H7 (cell line): ENCODE measurements at regions not wholly inside any gene's neighbourhood (a gene's known extent, or its start where the extent isn't known, plus 50 kb on each side); places are given as distances from the start of the nearest gene placed in this dataset.
"Not testable (repeated sequence)": the region's sequence is repeated elsewhere in the genome, so short reads cannot be mapped to it uniquely, and the experiment has no call there.

Experiments used
- DNase-seq: peaks from one replicate; pipeline ENCODE4 v3.0.0; 2012
- H3K27me3 ChIP-seq: 2 replicates; pipeline ENCODE4 v1.6.0; 2011; ENCODE audit warnings: mild to moderate bottlenecking, low read length; ENCODE audit not compliant: control insufficient read depth, insufficient read depth
- H3K36me3 ChIP-seq: replicated peaks from 2 replicates; pipeline ENCODE4 v1.5.1; 2011; ENCODE audit warnings: low read length; ENCODE audit not compliant: control insufficient read depth, insufficient read depth
- H3K4me3 ChIP-seq: 2 replicates; pipeline ENCODE4 v1.5.1; 2011; ENCODE audit warnings: low read depth, mild to moderate bottlenecking, control low read depth, low read length, moderate library complexity; ENCODE audit not compliant: insufficient read depth

DNA sequence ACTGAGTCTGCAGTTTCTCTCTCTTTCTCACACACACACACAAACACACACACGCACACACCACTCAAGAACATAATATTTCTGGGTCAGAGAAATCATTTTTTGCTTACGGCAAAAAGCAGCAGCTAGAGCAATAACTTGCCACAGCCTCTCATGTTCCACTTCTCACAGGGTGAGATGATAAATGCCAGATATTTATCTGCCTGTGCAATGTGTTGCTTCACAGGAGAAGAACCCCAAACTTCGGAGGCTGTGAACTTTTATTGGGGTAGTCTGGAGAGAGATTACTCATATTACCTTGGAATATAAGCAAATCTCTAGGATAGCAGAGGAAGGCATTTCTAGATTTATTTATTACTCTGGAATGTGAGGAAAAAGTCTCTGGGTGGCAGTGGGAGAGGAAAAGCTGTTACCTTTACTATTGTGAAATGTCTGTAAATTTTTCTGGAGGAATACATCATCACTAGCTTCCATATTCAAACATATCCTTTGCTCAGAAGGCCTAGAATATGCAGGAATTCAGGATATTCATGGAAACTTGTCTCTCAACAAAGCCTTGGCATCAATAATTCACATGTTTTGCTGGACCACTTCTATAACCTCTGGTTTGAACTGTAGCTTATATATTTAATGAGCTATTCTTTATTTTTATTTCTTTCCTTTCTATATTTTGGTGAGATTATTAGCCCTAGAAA is 369.2 kb downstream of the NSUN3 start:
- Histone ChIP-seq H3K4me3 (no peak overlapping the region), H3K27me3 (no peaks in the 10 kb centered on the region), H3K36me3 (no peaks in the 10 kb centered on the region)
- DNase-seq, result no peak

DNA sequence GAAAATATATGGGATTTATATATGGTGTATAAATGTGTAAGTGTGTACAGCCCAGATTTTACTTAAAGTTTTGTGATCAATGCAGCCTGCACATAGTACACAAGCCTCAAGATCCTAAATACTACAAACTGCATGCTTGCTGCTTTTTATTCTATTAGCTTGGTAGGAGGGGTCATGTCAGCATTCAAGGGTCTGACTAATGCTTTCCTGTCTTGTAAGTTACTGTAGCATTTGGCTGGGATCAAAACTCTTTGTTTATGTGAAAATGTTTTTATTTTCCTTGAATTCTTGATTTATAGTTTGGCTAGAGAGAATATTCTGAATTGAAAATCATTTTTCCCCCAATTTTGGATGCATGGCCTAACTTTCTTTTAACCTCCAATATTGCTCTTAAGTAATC is 370.9 kb downstream of the NSUN3 start:
- H3K36me3 ChIP-seq, result no peaks in the 10 kb centered on the region
- no peaks in the 10 kb centered on the region for H3K27me3 ChIP-seq
- H3K4me3 ChIP-seq, result no peak overlapping the region
- no peak for DNase-seq

DNA sequence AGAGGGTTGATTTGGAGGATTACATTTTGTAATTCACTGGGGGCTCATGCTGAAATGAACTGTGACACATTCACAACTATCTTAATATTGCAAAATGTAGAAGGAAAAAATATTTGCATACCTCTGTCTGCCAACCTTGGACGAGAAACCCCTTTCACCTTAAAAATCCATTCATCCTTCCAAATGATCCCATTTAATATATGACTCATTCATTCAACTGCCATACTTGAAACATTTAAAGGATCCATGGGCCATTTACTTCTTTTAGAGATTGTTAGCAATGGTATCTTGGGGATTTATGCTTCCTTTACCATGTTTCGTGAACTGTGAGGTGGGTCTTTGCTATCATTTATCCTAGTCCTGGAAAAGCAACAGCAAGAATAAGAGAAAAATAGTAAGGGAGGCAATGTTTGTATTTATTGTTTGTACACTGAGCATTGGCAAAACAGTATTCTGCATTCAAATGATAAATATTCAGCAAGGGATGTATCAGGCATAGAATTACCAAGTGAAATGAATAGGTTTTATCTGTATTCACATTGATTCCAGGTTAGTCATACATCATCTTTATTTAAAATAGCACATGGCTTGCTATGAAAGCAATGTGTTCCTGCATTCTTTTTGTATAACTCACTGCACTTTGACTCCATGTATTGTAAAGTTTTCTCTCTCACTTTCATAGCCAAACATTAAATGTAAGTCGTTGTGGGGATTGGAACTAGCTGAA is 378.1 kb downstream of the NSUN3 start:
- no peak for DNase-seq
- H3K27me3 ChIP-seq, result no peaks in the 10 kb centered on the region
- H3K4me3 ChIP-seq, result no peak overlapping the region
- no peaks in the 10 kb centered on the region for H3K36me3 ChIP-seq

DNA sequence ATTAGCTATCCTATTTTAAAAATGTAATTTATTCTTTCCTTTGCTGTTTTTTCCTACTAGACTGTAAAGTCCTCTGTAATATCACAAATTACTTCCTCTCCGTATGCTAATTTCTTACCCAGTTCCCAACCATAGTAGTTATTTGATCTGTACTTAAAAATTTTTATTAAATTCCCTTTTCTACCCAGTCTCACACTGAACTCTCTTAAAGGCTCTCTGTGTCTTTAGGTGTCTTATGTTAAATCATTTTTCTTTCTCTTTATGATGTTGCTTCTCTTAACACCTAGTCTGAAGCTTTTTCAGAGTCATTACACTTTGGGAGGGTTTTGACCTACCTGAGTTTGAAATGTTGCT is 378.6 kb downstream of the NSUN3 start:
- no peaks in the 10 kb centered on the region for H3K27me3 ChIP-seq
- no peaks in the 10 kb centered on the region for H3K36me3 ChIP-seq
- DNase-seq, result no peak
- no peak overlapping the region for H3K4me3 ChIP-seq

DNA sequence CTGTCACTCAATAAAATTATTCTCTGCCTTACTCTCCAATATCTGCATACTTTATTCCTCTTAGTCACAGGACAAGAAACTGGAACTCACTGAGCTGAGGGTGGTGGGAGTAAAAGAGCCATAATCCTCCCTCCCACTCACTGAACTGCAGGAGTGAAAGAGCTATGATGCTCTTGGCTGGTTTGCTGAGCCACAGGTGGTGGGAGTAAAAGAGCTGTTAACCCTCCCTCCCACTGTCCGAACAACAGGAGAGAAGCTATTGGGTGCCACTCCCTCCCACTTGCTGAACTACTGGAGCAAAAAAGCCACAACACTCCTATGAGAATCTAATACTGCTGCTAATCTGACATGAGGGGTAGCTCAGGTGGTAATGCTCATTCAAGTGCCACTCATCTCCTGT is 391.0 kb downstream of the NSUN3 start:
- Histone ChIP-seq H3K4me3 (no peak overlapping the region), H3K36me3 (no peaks in the 10 kb centered on the region), H3K27me3 (no peaks in the 10 kb centered on the region)
- DNase-seq, result no peak

DNA sequence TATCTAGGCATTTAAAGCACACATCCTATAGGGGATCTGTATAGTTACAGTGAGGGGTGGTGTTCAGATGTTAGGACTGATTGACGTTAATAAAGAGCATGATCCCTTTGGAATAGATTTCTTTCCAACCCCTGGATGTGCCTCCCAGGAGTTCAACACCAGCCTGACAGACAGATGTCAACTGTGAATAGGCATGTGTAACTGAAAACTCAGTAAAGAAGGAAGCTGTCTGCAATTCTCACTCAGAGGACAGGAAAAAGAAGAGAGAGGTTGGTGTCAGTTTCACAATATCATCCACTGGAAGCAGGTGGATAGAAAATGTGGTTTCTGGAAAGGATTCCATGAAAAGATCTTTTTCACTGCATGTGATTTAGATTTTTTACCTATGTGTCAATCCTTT is 396.3 kb downstream of the NSUN3 start:
- no peak overlapping the region for H3K4me3 ChIP-seq
- no peak for DNase-seq
- no peaks in the 10 kb centered on the region for H3K27me3 ChIP-seq
- no peaks in the 10 kb centered on the region for H3K36me3 ChIP-seq

DNA sequence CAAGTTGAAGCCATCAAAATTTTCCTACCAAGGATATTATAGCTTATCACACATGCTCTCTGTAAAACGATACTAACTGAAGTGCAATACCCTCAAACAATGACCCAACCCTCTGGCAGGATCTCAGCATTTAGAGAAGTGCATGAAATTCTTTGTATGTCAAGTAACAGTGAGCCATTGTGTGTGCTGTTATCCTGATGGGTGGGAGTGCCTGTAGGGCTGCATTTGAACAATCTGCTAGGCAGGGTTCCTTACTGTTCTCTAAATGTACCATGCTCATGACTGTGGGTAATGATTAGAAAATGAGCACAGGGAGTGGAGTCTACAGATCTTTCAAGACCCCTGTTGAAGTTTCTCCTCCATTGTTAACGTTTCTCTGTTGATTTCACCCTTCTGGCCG is 398.1 kb downstream of the NSUN3 start:
- DNase-seq, result no peak
- H3K27me3 ChIP-seq, result no peaks in the 10 kb centered on the region
- no peaks in the 10 kb centered on the region for H3K36me3 ChIP-seq
- H3K4me3 ChIP-seq, result no peak overlapping the region

DNA sequence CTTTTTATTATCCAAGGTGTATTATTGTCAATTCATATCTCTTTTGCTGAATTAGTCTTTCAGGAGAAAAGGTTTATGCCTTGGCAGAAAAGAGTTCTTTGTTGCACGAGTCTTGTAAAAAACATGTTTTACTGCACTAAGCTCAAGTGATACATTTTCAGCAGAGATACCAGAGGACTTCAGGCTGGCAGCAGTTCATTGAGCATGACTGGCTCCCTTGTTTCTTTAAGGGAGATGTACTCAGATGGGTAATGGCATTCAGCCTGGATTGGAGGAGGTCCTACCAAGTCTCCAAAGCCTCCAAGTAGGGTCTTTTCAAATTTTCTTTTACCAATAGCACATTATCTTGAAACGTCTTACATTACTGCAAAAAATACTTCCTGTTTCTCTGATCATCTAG is 400.1 kb downstream of the NSUN3 start:
- Histone ChIP-seq H3K4me3 (no peak overlapping the region), H3K27me3 (no peaks in the 10 kb centered on the region), H3K36me3 (no peaks in the 10 kb centered on the region)
- no peak for DNase-seq

DNA sequence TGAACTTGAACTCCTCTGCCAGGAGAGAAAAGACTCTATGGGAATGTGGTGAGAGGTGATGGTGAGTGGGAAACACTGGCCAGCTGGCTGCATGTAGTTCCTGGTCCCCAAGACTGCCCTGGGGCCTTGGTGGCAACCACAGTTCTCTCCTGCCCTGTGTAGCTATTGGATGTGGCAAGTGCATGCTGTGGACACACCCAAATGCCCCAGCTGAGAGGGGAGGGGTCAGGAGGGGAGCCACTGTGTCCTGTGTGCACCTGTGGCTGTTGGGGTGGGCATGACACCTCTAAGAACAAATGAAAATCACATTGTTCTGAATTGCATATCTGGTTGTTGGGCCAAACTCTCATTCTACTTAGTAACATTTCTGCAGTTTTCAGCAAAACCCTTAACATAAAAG is 409.6 kb downstream of the NSUN3 start:
- H3K4me3 ChIP-seq, result no peak overlapping the region

DNA sequence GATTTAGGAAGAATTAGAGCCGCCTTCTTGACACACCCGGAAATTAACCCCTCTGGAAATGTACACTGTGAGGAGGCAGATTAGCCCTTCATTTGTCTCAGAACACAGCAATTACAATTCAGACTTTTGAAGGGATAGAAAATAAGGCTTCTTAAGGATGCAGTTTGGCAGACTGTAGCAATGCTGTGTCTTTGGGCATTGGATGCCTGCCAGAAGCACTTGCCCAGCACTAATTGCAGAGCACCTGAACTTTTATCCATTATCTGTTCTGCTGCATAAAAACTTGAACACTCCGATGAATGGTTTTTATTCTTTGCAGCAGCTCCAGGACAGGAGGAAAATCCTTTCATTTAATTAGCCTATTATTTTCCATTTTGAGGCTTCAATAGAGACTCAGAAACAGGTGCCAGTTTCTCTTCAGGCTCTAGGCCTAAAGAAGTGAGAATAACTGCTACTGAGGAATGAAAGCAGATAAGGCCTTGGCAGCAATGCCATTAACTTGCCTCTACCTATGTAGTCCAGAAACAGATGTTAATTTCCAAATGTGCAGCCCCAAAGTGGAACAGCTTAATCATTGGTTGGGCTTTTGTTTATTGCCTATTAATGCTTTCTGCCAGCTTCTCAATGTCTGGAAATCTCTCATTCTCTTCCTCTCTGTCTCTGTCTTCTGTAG is 418.5 kb downstream of the NSUN3 start:
- Histone ChIP-seq H3K27me3 (no peaks in the 10 kb centered on the region), H3K36me3 (no peaks in the 10 kb centered on the region), H3K4me3 (no peak overlapping the region)
- DNase-seq, result no peak

More for the DNA sequence above, 409.6 kb downstream of the NSUN3 start:
- no peaks in the 10 kb centered on the region for H3K36me3 ChIP-seq
- no peak for DNase-seq
- no peaks in the 10 kb centered on the region for H3K27me3 ChIP-seq

DNA sequence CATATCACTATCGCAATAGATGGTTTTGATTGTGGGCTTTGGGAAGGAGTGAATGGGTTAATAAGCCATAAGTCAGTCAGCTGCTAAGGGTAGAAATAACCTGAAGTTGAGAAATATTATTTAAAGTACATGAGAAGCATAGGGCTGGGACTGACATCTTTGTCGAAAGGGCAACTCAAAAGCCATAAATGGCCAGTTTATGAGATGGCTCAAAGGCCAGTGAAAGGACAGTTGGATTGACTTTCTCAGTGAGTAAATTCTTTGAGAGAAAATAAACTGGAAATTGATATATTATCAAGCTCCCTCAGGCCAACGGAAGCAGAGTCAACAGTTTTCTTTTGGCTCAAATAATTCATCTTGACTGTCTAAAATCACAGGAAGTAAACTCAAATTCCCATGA is 419.8 kb downstream of the NSUN3 start:
- DNase-seq, result no peak

DNA sequence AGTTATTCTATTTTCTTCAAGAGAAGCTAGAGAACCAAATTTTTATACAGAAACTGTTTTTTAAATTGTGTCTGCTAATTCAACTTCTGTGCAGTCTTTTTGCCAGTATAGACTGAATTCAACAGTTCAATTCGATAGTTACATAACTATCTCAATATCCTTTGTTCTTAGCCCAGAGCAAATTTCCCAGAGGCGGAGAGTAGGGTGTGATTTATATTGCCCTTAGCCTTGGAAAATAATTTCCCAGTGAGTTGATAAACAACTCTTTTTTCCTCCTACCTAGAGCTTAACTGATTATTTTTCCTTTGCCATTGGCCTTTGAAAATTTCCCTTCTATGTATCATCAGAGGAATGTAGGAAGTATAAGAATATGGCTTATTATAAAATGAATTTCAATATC is 420.5 kb downstream of the NSUN3 start:
- H3K4me3 ChIP-seq, result no peak overlapping the region
- DNase-seq, result no peak
- H3K36me3 ChIP-seq, result no peaks in the 10 kb centered on the region
- H3K27me3 ChIP-seq, result no peaks in the 10 kb centered on the region

More for the DNA sequence above, 419.8 kb downstream of the NSUN3 start:
- no peak overlapping the region for H3K4me3 ChIP-seq
- H3K36me3 ChIP-seq, result no peaks in the 10 kb centered on the region
- no peaks in the 10 kb centered on the region for H3K27me3 ChIP-seq

DNA sequence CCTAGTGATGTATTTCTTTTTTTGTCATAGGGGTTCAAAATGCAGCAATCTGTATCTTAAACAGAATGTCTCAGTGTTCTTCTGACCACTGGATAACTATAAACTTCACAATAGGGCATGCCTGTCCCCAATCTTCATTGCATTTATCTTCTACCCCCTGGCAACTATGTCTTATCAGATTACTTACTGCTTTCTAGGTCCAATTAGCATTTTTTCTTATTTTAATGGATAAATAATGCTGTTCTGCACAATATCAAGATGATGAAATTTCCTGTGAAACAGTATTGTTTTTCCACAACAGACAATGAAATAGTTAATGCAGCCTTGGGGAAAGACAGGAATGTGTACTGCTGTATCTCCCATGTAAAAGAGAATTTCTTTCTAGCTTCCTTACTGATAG is 432.1 kb downstream of the NSUN3 start:
- no peaks in the 10 kb centered on the region for H3K36me3 ChIP-seq
- no peak overlapping the region for H3K4me3 ChIP-seq
- no peak for DNase-seq
- no peaks in the 10 kb centered on the region for H3K27me3 ChIP-seq

DNA sequence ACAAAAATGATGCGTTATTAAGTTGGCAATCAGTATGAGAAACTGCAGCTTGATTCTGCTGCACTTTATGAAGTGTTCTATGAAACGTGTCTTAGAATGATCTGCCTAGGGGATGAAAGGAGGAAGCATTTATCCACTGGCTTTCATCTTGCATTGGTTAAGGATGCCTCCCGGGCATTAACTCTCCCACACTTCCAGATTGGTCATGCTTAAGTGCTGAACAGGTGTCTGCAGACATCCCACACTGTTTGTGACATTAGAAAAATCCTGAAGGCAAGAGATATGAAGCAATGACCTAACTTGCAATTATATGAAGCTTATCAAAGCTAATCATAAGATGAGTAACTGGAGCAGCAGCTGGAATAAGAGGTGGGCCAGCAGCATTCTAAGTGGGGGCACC is 437.3 kb downstream of the NSUN3 start:
- Histone ChIP-seq H3K27me3 (no peaks in the 10 kb centered on the region), H3K4me3 (no peak overlapping the region), H3K36me3 (no peaks in the 10 kb centered on the region)
- DNase-seq, result no peak

DNA sequence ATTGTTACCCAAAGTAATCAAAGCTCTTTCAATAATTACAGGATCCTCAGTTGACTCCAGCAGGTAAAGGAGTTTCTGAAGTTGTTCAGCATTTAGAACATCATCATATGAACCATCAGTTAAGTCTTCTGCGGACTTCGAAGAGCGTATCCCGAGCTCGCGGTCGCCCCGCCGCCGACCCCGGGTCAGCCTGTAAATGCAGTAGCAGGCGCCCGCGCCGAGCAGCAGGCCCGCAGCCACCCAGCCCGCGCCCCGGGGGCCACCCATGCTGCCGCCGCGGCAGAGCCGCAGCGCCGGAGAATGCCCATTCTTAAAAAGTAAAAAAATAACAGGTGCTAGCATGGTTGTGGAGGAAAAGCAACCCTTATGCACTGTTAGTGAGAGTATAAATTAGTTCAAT is 444.5 kb downstream of the NSUN3 start:
- not testable (repeated sequence) for H3K27me3 ChIP-seq, H3K36me3 ChIP-seq, H3K4me3 ChIP-seq, DNase-seq
